HEK293 (cell line): ENCODE measurements at regions not wholly inside any gene's neighbourhood (a gene's known extent, or its start where the extent isn't known, plus 50 kb on each side); places are given as distances from the start of the nearest gene placed in this dataset.

Source experiments
- CTCF ChIA-PET: fragments of 350-600 bp; formaldehyde crosslinking; extraction: SDS; loops from one replicate; lab custom pipeline; 2021; ENCODE audit warnings: antibody characterized with exemption; lab: Yijun Ruan, JAX
- POLR2A ChIA-PET: fragments of 300-600 bp; formaldehyde crosslinking; extraction: SDS; loops from one replicate; lab custom pipeline; 2020; ENCODE audit warnings: antibody characterized with exemption, inconsistent platforms; lab: Yijun Ruan, JAX
- H3K27ac ChIP-seq: fragments of 200-500 bp; sonication (Bioruptor generic); 2 replicates; pipeline ENCODE4 v1.5.1; 2014; ENCODE audit warnings: low read depth, low read length, control low read depth, inconsistent platforms; ENCODE audit errors: extremely low read depth
- H3K36me3 ChIP-seq, 2 experiments: fragments of 200-500 bp in 1 of 2; sonication (Bioruptor generic) in 1 of 2; 1 replicate in 1 of 2; 2 replicates in 1 of 2; pipeline ENCODE4 v1.5.1; 2014 to 2017; ENCODE audit warnings: inconsistent platforms in 2 of 2, low read length in 2 of 2; ENCODE audit not compliant: control insufficient read depth in 2 of 2, insufficient read depth in 1 of 2
- H3K4me1 ChIP-seq: fragments of 200-500 bp; sonication (Bioruptor generic); 2 replicates; pipeline ENCODE4 v1.5.1; 2014; ENCODE audit warnings: mild to moderate bottlenecking, low read length, inconsistent platforms; ENCODE audit not compliant: control insufficient read depth, insufficient read depth
- H3K4me3 ChIP-seq: 2 replicates; pipeline ENCODE4 v1.5.1; 2011; ENCODE audit warnings: low read depth, mild to moderate bottlenecking, control low read depth, low read length, moderate library complexity
- H3K9me3 ChIP-seq: fragments of 200-500 bp; sonication (Bioruptor generic); 2 replicates; pipeline ENCODE4 v1.5.1; 2014; ENCODE audit warnings: low read depth, low read length, inconsistent platforms; ENCODE audit not compliant: control insufficient read depth, insufficient read depth
- GLI4 ChIP-seq: fragments of 450-650 bp; formaldehyde crosslinking; IDR thresholded peaks from 2 replicates; pipeline ENCODE4 v1.5.1; 2016; ENCODE audit warnings: missing biosample characterization, missing genetic modification characterization
- HOXD13 ChIP-seq: sonication (generic); formaldehyde crosslinking; IDR thresholded peaks from 2 replicates; pipeline ENCODE4 v1.8.0; 2022; ENCODE audit warnings: missing genetic modification reagents, borderline replicate concordance
- MEIS1 ChIP-seq: sonication (generic); formaldehyde crosslinking; IDR thresholded peaks from 2 replicates; pipeline ENCODE4 v1.8.1; 2022; ENCODE audit warnings: missing genetic modification reagents, mild to moderate bottlenecking, borderline replicate concordance
- OVOL3 ChIP-seq: fragments of 450-650 bp; formaldehyde crosslinking; IDR thresholded peaks from 2 replicates; pipeline ENCODE4 v1.5.1; 2016; ENCODE audit warnings: missing biosample characterization, missing genetic modification characterization
- SCRT1 ChIP-seq: fragments of 450-650 bp; formaldehyde crosslinking; IDR thresholded peaks from 2 replicates; pipeline ENCODE4 v1.5.1; 2016; ENCODE audit warnings: missing biosample characterization, missing genetic modification characterization, borderline replicate concordance
- TCF7L2 ChIP-seq: IDR thresholded peaks from 2 replicates; pipeline ENCODE4 v1.6.1; 2011; ENCODE audit warnings: low read depth, mild to moderate bottlenecking, inconsistent platforms, low read length, moderate library complexity, borderline replicate concordance
- YY1 ChIP-seq: fragments of 450-650 bp; formaldehyde crosslinking; IDR thresholded peaks from 2 replicates; pipeline ENCODE4 v1.5.1; 2018; ENCODE audit warnings: missing biosample characterization, missing genetic modification characterization
- ZBTB1 ChIP-seq: fragments of 450-650 bp; formaldehyde crosslinking; IDR thresholded peaks from 2 replicates; pipeline ENCODE4 v1.5.1; 2016; ENCODE audit warnings: missing biosample characterization, missing genetic modification characterization
- ZFHX2 ChIP-seq: fragments of 450-650 bp; formaldehyde crosslinking; conservative IDR thresholded peaks from 2 replicates; pipeline ENCODE4 v1.5.1; 2016; ENCODE audit warnings: missing biosample characterization, missing genetic modification characterization
- ZFP3 ChIP-seq: fragments of 450-650 bp; formaldehyde crosslinking; IDR thresholded peaks from 2 replicates; pipeline ENCODE4 v1.5.1; 2016; ENCODE audit warnings: low read depth, missing biosample characterization, missing genetic modification characterization
- ZNF10 ChIP-seq: fragments of 450-650 bp; formaldehyde crosslinking; IDR thresholded peaks from 2 replicates; pipeline ENCODE4 v1.5.1; 2017; ENCODE audit warnings: missing biosample characterization, missing genetic modification characterization
- ZNF138 ChIP-seq: fragments of 450-650 bp; formaldehyde crosslinking; IDR thresholded peaks from 2 replicates; pipeline ENCODE4 v1.5.1; 2016; ENCODE audit warnings: missing biosample characterization, missing genetic modification characterization, borderline replicate concordance
- ZNF155 ChIP-seq: fragments of 450-650 bp; formaldehyde crosslinking; IDR thresholded peaks from 2 replicates; pipeline ENCODE4 v1.5.1; 2016; ENCODE audit warnings: missing biosample characterization, missing genetic modification characterization
- ZNF169 ChIP-seq: fragments of 450-650 bp; formaldehyde crosslinking; IDR thresholded peaks from 2 replicates; pipeline ENCODE4 v1.5.1; 2016; ENCODE audit warnings: missing biosample characterization, missing genetic modification characterization
- ZNF184 ChIP-seq: fragments of 450-650 bp; IDR thresholded peaks from 2 replicates; pipeline ENCODE4 v1.5.1; 2018; ENCODE audit warnings: missing biosample characterization, mild to moderate bottlenecking, missing genetic modification characterization
- ZNF202 ChIP-seq: fragments of 450-650 bp; formaldehyde crosslinking; IDR thresholded peaks from 2 replicates; pipeline ENCODE4 v1.5.1; 2016; ENCODE audit warnings: missing biosample characterization, missing genetic modification characterization, borderline replicate concordance
- ZNF214 ChIP-seq: fragments of 450-650 bp; formaldehyde crosslinking; IDR thresholded peaks from 2 replicates; pipeline ENCODE4 v1.5.1; 2017; ENCODE audit warnings: missing biosample characterization, mild to moderate bottlenecking, missing genetic modification characterization, borderline replicate concordance
- ZNF248 ChIP-seq: fragments of 450-650 bp; formaldehyde crosslinking; IDR thresholded peaks from 2 replicates; pipeline ENCODE4 v1.5.1; 2017; ENCODE audit warnings: missing biosample characterization, missing genetic modification characterization
- ZNF280C ChIP-seq: fragments of 450-650 bp; formaldehyde crosslinking; IDR thresholded peaks from 2 replicates; pipeline ENCODE4 v1.5.1; 2016; ENCODE audit warnings: missing biosample characterization, missing genetic modification characterization
- ZNF350 ChIP-seq: fragments of 450-650 bp; formaldehyde crosslinking; IDR thresholded peaks from 2 replicates; pipeline ENCODE4 v1.5.0; 2017; ENCODE audit warnings: missing biosample characterization, mild to moderate bottlenecking, missing genetic modification characterization
- ZNF404 ChIP-seq: fragments of 450-650 bp; formaldehyde crosslinking; IDR thresholded peaks from 2 replicates; pipeline ENCODE4 v1.5.1; 2017; ENCODE audit warnings: missing biosample characterization, missing genetic modification characterization
- ZNF561 ChIP-seq: fragments of 450-650 bp; IDR thresholded peaks from 2 replicates; pipeline ENCODE4 v1.5.1; 2018; ENCODE audit warnings: missing biosample characterization, missing genetic modification characterization, borderline replicate concordance
- ZNF571 ChIP-seq: fragments of 450-650 bp; formaldehyde crosslinking; IDR thresholded peaks from 2 replicates; pipeline ENCODE4 v1.5.0; 2017; ENCODE audit warnings: missing biosample characterization, missing genetic modification characterization
- ZNF626 ChIP-seq: fragments of 450-650 bp; sonication (Bioruptor Pico); formaldehyde crosslinking; IDR thresholded peaks from 2 replicates; pipeline ENCODE4 v1.5.1; 2018; ENCODE audit warnings: missing biosample characterization, missing genetic modification characterization, inconsistent platforms
- ZNF654 ChIP-seq: fragments of 450-650 bp; formaldehyde crosslinking; IDR thresholded peaks from 2 replicates; pipeline ENCODE4 v1.5.1; 2016; ENCODE audit warnings: low read depth, missing biosample characterization, missing genetic modification characterization
- ZNF692 ChIP-seq: fragments of 450-650 bp; formaldehyde crosslinking; IDR thresholded peaks from 2 replicates; pipeline ENCODE4 v1.5.1; 2016; ENCODE audit warnings: missing biosample characterization, missing genetic modification characterization
- ZNF701 ChIP-seq: fragments of 450-650 bp; formaldehyde crosslinking; IDR thresholded peaks from 2 replicates; pipeline ENCODE4 v1.5.1; 2016; ENCODE audit warnings: missing biosample characterization, missing genetic modification characterization
- ZNF777 ChIP-seq: fragments of 450-650 bp; formaldehyde crosslinking; IDR thresholded peaks from 2 replicates; pipeline ENCODE4 v1.5.1; 2017; ENCODE audit warnings: missing biosample characterization, missing genetic modification characterization, borderline replicate concordance
- ZNF837 ChIP-seq: fragments of 450-650 bp; formaldehyde crosslinking; IDR thresholded peaks from 2 replicates; pipeline ENCODE4 v1.5.1; 2016; ENCODE audit warnings: missing biosample characterization, missing genetic modification characterization
- TF ChIP-seq, protein P1 (sequence below): fragments of 450-650 bp; formaldehyde crosslinking; IDR thresholded peaks from 2 replicates; pipeline ENCODE4 v1.5.1; 2016; ENCODE audit warnings: missing biosample characterization, missing genetic modification characterization
- TF ChIP-seq, protein P2 (sequence below): fragments of 450-650 bp; formaldehyde crosslinking; IDR thresholded peaks from 2 replicates; pipeline ENCODE4 v1.5.1; 2016; ENCODE audit warnings: missing biosample characterization, missing genetic modification characterization, borderline replicate concordance

- ChIA-PET POLR2A (no interaction called here), CTCF (no interaction called here)
- no peaks in the 10 kb centered on the region for H3K9me3 ChIP-seq
- H3K27ac ChIP-seq, result no peak overlapping the region
- no peaks in the 10 kb centered on the region for H3K4me1 ChIP-seq
- TF ChIP-seq YY1 (tag by site-specific recombination) (no peak), ZFHX2 (no peak), ZFP3 (tag by site-specific recombination) (no peak), ZNF626 (tag by site-specific recombination) (no peak), ZNF561 (no peak), ZNF350 (no peak), ZNF184 (tag by site-specific recombination) (no peak), ZNF202 (tag by site-specific recombination) (no peak), HOXD13 (CRISPR knock-in tag) (no peak), ZNF404 (tag by site-specific recombination) (no peak), GLI4 (tag by site-specific recombination) (no peak), SCRT1 (tag by site-specific recombination) (no peak), ZNF654 (tag by site-specific recombination) (no peak), ZNF692 (tag by site-specific recombination) (no peak), ZNF777 (tag by site-specific recombination) (no peak), ZNF155 (tag by site-specific recombination) (no peak), ZNF571 (tag by site-specific recombination) (no peak), MEIS1 (CRISPR knock-in tag) (no peak), ZNF701 (tag by site-specific recombination) (no peak), OVOL3 (tag by site-specific recombination) (no peak)
- H3K4me3 ChIP-seq, result no peak overlapping the region
- no peaks in the 10 kb centered on the region for H3K36me3 ChIP-seq
Measured at GRCh38 chr11:10946072-10946471, 88.2 kb upstream of the ZBED5 start.

GRCh38 chr11:10945196-10945595 is 87.3 kb upstream of the ZBED5 start:
- POLR2A ChIA-PET, result no interaction called here
- H3K4me3 ChIP-seq, result no peak overlapping the region
- CTCF ChIA-PET, result interaction anchor here (0.5 to 3.7 kb wide), 3 partner anchors 11 to 1732 kb away, joined by 3 to 23 read pairs (median 3); no protein-coding TSS in a partner anchor
- H3K9me3 ChIP-seq, result no peaks in the 10 kb centered on the region
- TF ChIP-seq, protein P1, sequence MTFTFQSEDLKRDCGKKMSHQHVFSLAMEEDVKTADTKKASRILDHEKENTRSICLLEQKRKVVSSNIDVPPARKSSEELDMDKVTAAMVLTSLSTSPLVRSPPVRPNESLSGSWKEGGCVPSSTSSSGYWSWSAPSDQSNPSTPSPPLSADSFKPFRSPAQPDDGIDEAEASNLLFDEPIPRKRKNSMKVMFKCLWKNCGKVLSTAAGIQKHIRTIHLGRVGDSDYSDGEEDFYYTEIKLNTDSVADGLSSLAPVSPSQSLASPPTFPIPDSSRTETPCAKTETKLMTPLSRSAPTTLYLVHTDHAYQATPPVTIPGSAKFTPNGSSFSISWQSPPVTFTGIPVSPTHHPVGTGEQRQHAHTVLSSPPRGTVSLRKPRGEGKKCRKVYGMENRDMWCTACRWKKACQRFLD (tag by site-specific recombination), result no peak
- TF ChIP-seq, protein P2, sequence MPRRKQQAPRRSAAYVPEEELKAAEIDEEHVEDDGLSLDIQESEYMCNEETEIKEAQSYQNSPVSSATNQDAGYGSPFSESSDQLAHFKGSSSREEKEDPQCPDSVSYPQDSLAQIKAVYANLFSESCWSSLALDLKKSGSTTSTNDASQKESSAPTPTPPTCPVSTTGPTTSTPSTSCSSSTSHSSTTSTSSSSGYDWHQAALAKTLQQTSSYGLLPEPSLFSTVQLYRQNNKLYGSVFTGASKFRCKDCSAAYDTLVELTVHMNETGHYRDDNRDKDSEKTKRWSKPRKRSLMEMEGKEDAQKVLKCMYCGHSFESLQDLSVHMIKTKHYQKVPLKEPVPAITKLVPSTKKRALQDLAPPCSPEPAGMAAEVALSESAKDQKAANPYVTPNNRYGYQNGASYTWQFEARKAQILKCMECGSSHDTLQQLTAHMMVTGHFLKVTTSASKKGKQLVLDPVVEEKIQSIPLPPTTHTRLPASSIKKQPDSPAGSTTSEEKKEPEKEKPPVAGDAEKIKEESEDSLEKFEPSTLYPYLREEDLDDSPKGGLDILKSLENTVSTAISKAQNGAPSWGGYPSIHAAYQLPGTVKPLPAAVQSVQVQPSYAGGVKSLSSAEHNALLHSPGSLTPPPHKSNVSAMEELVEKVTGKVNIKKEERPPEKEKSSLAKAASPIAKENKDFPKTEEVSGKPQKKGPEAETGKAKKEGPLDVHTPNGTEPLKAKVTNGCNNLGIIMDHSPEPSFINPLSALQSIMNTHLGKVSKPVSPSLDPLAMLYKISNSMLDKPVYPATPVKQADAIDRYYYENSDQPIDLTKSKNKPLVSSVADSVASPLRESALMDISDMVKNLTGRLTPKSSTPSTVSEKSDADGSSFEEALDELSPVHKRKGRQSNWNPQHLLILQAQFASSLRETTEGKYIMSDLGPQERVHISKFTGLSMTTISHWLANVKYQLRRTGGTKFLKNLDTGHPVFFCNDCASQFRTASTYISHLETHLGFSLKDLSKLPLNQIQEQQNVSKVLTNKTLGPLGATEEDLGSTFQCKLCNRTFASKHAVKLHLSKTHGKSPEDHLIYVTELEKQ (tag by site-specific recombination), result no peak
- TF ChIP-seq TCF7L2 (no peak), ZBTB1 (tag by site-specific recombination) (no peak), ZNF138 (tag by site-specific recombination) (no peak), ZNF10 (tag by site-specific recombination) (no peak), ZNF169 (tag by site-specific recombination) (no peak), ZNF280C (no peak), ZNF214 (no peak), ZNF248 (tag by site-specific recombination) (no peak), ZNF837 (tag by site-specific recombination) (no peak)
- TF ChIP-seq, all 188 proteins: peak for 0
- H3K36me3 ChIP-seq, result no peaks in the 10 kb centered on the region
- no peak overlapping the region for H3K27ac ChIP-seq
- H3K4me1 ChIP-seq, result no peaks in the 10 kb centered on the region
